Brain microvascular endothelial cell (primary cell): ENCODE measurements at regions not wholly inside any gene's neighbourhood (a gene's known extent, or its start where the extent isn't known, plus 50 kb on each side); places are given as distances from the start of the nearest gene placed in this dataset.

Experiments
- DNase-seq: peaks from one replicate; pipeline ENCODE4 v3.0.0-alpha.2; 2020
- H3K27ac ChIP-seq: fragments of 250-450 bp; sonication (Bioruptor Pico); 2 replicates; pipeline ENCODE4 v1.5.1; 2020; ENCODE audit warnings: mild to moderate bottlenecking, moderate library complexity
- H3K27me3 ChIP-seq: fragments of 250-450 bp; sonication (Bioruptor Pico); replicated peaks from 2 replicates; pipeline ENCODE4 v1.5.1; 2020; ENCODE audit warnings: mild to moderate bottlenecking
- H3K36me3 ChIP-seq: fragments of 250-450 bp; sonication (Bioruptor Pico); replicated peaks from 2 replicates; pipeline ENCODE4 v1.5.1; 2020; ENCODE audit warnings: mild to moderate bottlenecking
- H3K4me3 ChIP-seq: 2 replicates; pipeline ENCODE4 v1.5.1; 2011; ENCODE audit warnings: low read depth, mild to moderate bottlenecking, control low read depth, low read length, moderate library complexity
- in situ Hi-C: cut with HindIII; loops from 2 replicates; pipeline ENCODE4 v1.10.0; 2017; ENCODE audit warnings: low sequenced_read_pairs, low pct_ligation_motif_present
- TF ChIP-seq, protein P1 (sequence below): IDR thresholded peaks from 2 replicates; pipeline ENCODE4 v1.5.1; 2011; ENCODE audit warnings: low read depth, mild to moderate bottlenecking, moderate library complexity, low read length, control low read depth, inconsistent platforms; ENCODE audit errors: missing control alignments

DNA sequence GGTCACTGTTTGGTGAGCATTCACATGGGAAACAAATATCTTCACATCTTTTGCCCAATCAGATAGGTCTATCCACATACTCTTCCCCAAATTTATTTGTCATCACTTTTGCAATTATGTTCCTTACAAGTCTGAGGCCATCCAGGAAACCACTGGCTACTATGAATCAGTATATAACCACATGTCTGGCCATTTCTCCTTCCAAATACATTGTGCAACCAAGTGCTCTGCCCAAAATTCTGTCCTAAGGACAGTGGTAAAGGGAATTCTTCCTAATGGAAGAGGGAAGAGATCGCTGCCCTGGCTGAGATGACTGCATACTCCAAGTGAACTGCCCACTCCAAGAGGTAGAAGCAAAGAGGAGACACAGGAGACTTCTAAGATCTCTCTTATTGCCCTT, 148.9 kb upstream of the MAX start:
- no peak overlapping the region for H3K4me3 ChIP-seq
- in situ Hi-C loops, result no loop called here
- no peaks in the 10 kb centered on the region for H3K36me3 ChIP-seq
- TF ChIP-seq, protein P1, sequence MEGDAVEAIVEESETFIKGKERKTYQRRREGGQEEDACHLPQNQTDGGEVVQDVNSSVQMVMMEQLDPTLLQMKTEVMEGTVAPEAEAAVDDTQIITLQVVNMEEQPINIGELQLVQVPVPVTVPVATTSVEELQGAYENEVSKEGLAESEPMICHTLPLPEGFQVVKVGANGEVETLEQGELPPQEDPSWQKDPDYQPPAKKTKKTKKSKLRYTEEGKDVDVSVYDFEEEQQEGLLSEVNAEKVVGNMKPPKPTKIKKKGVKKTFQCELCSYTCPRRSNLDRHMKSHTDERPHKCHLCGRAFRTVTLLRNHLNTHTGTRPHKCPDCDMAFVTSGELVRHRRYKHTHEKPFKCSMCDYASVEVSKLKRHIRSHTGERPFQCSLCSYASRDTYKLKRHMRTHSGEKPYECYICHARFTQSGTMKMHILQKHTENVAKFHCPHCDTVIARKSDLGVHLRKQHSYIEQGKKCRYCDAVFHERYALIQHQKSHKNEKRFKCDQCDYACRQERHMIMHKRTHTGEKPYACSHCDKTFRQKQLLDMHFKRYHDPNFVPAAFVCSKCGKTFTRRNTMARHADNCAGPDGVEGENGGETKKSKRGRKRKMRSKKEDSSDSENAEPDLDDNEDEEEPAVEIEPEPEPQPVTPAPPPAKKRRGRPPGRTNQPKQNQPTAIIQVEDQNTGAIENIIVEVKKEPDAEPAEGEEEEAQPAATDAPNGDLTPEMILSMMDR, result no peak
- peak overlapping the region; percentile 64 for H3K27ac ChIP-seq
- peak; percentile 68 for DNase-seq
- H3K27me3 ChIP-seq, result no peaks in the 10 kb centered on the region

DNA sequence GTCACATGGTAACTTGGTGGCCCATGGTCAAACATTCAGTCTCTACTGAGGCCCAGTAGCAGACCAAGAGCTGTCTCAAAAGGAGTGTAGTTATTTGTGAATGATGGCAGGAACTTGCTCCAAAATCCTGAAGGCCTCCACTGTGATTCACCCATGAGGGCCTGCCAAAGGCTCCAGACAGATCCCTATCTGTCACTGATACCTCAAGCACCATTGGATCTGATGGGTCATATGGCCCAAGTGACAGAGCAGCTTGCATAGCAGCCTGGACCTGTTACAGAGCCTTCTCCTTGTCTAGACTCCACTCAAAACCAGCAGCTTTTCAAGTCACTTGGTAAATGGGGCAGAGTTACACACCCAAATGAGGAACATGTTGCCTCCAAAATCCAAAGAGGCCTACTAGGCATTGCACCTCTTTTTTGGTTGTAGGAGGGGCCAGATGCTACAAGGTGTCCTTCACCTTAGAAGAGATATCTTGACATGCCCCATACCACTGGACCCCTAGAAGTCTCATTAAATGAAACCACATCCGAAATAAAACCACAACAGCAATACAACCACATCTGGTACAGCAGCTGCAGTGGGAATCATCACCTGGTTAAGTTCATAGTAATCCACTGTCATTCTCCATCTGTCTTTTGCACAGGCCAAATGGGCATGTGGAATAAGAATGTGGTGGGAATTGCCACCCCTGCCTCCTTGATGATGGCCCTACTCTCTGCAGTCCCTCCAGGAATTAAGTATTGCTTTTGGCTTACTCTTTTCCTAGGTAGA, 150.4 kb upstream of the MAX start:
- DNase-seq, result no peak
- Histone ChIP-seq H3K36me3 (no peaks in the 10 kb centered on the region), H3K27me3 (no peaks in the 10 kb centered on the region), H3K27ac (no peak overlapping the region), H3K4me3 (no peak overlapping the region)
- TF ChIP-seq, protein P1, result no peak
- in situ Hi-C loops, result no loop called here

DNA sequence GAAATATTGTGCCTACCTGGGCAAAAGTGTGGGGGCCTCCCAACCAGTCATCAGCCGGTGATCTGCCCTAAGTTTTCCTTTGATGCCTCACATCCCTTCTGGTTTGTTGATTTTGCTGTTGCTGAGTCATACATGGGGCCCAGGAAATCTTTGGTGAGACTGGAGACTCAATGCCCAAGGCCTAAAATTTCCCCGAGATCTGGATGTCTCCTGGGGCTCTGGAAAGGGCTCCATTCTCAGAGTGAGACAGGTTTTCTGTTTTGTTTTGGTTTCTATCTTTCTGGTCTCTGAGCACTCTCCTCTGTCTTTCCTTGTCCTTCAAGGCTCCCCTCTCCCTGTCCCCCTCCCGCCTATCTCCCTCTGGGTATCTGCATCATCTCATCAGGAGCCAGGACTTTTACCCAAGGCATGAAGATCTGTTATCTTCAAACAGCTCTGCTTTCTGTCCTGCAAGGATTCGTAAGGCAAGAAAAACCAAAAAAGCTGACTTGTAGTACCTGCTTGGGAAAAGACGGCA, 152.8 kb upstream of the MAX start:
- peak; percentile 45 for DNase-seq
- Histone ChIP-seq H3K27ac (peak overlapping the region; percentile 2), H3K27me3 (no peaks in the 10 kb centered on the region), H3K4me3 (no peak overlapping the region), H3K36me3 (no peaks in the 10 kb centered on the region)
- TF ChIP-seq, protein P1, result no peak
- in situ Hi-C loops, result no loop called here

DNA sequence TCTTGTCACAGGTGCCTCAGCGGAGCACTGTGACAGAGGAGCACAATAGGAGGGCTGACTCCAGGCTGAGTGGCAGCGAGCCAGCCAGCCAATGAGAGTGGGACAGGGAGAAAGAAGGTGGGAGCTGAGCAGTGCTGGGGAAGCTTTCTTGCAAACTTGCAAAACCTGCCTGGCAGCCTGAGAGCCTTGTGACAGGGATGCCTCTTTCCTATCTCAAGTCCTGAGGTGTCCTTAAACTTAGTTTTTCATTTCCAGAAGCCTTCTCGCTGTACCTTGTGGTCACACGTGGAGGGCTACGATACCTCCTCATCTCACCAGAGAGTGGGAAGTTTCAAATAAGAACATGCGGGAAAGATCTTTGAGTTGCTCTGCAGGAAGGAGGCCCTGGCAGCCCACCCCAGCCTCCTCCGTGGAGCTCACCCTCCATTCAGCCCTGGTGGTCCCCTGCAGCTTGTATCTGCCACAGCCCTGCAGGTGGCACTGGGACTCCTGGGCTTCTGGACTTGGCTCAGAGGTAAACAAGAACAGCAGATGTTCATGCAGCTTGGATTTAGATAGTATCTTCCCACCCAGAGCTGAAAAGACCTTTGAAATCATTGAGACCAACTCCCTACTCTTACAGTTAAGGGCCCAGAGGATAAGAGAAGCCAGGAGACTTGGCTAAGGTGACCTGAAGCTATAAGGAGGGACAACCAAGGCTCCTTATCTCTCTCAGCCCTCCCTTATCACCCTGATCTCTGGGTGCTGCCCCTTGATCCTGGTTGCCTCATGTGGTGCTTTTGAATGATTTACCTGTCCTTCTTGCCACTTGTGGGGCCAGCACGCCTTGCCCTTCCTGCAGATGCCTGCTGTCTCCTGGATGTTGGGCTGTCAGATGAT, 153.5 kb upstream of the MAX start:
- H3K36me3 ChIP-seq, result no peaks in the 10 kb centered on the region
- no peak for DNase-seq
- H3K4me3 ChIP-seq, result no peak overlapping the region
- TF ChIP-seq, protein P1, result no peak
- H3K27ac ChIP-seq, result no peak overlapping the region
- in situ Hi-C loops, result no loop called here
- no peaks in the 10 kb centered on the region for H3K27me3 ChIP-seq

DNA sequence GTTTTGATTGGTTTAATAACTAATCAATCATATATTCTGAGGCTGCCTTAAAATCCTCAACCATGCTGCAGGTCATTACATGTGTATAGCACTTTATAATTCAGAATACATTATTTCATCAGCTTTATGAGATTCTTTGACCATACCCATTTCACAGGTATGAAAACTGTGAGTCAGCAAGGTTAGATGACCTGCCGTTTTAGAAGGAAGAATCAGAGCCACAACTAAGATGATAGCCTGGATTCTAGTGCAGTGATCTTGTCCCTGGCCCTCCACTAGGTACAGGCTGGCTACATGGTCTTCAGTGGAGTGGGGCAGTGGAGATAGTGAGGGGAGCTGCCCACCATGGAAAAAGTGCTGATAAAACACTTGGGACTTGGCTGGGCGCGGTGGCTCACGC, 154.4 kb upstream of the MAX start:
- Histone ChIP-seq H3K4me3 (no peak overlapping the region), H3K27ac (no peak overlapping the region), H3K27me3 (no peaks in the 10 kb centered on the region), H3K36me3 (no peaks in the 10 kb centered on the region)
- TF ChIP-seq, protein P1, result no peak
- no peak for DNase-seq
- in situ Hi-C loops, result no loop called here
